K562 (cell line): ENCODE measurements at regions not wholly inside any gene's neighbourhood (a gene's known extent, or its start where the extent isn't known, plus 50 kb on each side); places are given as distances from the start of the nearest gene placed in this dataset.

Source experiments
- ATAC-seq: fragments of 200-7000 bp; cut with Tn5 transposase; 3 replicates; pipeline ENCODE4 v1.9.1; 2020; ENCODE audit warnings: moderate library complexity
- BruUV-seq: library from RNA; stranded (reverse); fragments of 400-500 nt; replicated peaks from 2 replicates; lab custom pipeline; 2021; lab: Mats Ljungman, UMichigan
- CTCF ChIA-PET: fragments of 300-600 bp; formaldehyde crosslinking; extraction: SDS; loops from one replicate; lab custom pipeline; 2021; ENCODE audit warnings: low intra/inter-chr PET ratio; lab: Yijun Ruan, JAX
- POLR2A ChIA-PET: fragments of 300-600, 350-650 bp; sonication (Branson Sonifier 250); formaldehyde crosslinking; extraction: SDS; loops from one replicate; lab custom pipeline; 2021; ENCODE audit warnings: antibody characterized with exemption, inconsistent platforms; lab: Yijun Ruan, JAX
- DNase-seq, 4 experiments: peaks; one replicate each; pipeline versions ENCODE4 v3.0.0 to v3.0.0-alpha.2; 2011 to 2018; ENCODE audit warnings: low spot score in 3 of 4, mixed read lengths in 3 of 4; ENCODE audit errors: extremely low read depth in 1 of 4
- FAIRE-seq: peaks from 2 replicates; lab custom pipeline; 2011; peaks lifted over from hg19 to GRCh38; lab: Jason Lieb, UNC
- H2AFZ ChIP-seq: 2 replicates; pipeline ENCODE4 v1.6.0; 2011; ENCODE audit warnings: low read depth, low read length, control low read depth, inconsistent platforms
- H3K27ac ChIP-seq: fragments of 200-600 bp; 3 replicates; pipeline ENCODE4 v1.8.0; 2011; ENCODE audit warnings: low read depth, mild to moderate bottlenecking, control low read depth, inconsistent platforms, low read length, moderate library complexity, mixed read lengths; ENCODE audit errors: extremely low read depth
- H3K27me3 ChIP-seq, 2 experiments: fragments of 300-600 bp in 1 of 2; 2 replicates in 1 of 2; 3 replicates in 1 of 2; pipeline versions ENCODE4 v1.6.0 to v1.8.0; 2011; ENCODE audit warnings: inconsistent platforms in 2 of 2, low read length in 2 of 2, mild to moderate bottlenecking in 1 of 2, mixed read lengths in 1 of 2, moderate library complexity in 1 of 2; ENCODE audit not compliant: control insufficient read depth in 2 of 2, insufficient read depth in 2 of 2
- H3K36me3 ChIP-seq: fragments of 300-600 bp; 3 replicates; pipeline ENCODE4 v1.8.0; 2011; ENCODE audit warnings: mild to moderate bottlenecking, low read length, inconsistent platforms; ENCODE audit not compliant: control insufficient read depth, insufficient read depth
- H3K4me1 ChIP-seq, 2 experiments: fragments of 200-600 bp in 1 of 2; replicated peaks in 1 of 2; 2 replicates in 1 of 2; 3 replicates in 1 of 2; pipeline versions ENCODE4 v1.5.1 to v1.8.0; 2011; ENCODE audit warnings: inconsistent platforms in 2 of 2, low read length in 2 of 2, mild to moderate bottlenecking in 1 of 2, mixed read lengths in 1 of 2, moderate library complexity in 1 of 2; ENCODE audit not compliant: control insufficient read depth in 2 of 2, insufficient read depth in 2 of 2
- H3K4me2 ChIP-seq: 2 replicates; pipeline ENCODE4 v1.6.1; 2011; ENCODE audit warnings: low read length, control low read depth, inconsistent platforms, mixed read lengths; ENCODE audit not compliant: insufficient read depth
- H3K4me3 ChIP-seq: fragments of 200-600 bp; sonication (generic), shearing (Covaris generic); 2 replicates; pipeline ENCODE4 v1.5.1; 2016; ENCODE audit warnings: control low read depth, inconsistent platforms
- H3K79me2 ChIP-seq: fragments of 200-600 bp; 3 replicates; pipeline ENCODE4 v1.8.0; 2011; ENCODE audit warnings: low read length, inconsistent platforms; ENCODE audit not compliant: control insufficient read depth, insufficient read depth
- H3K9ac ChIP-seq, 2 experiments: 2 replicates each; pipeline versions ENCODE4 v1.6.0 to v1.6.1; 2011; ENCODE audit warnings: low read depth in 2 of 2, low read length in 2 of 2, control low read depth in 1 of 2, inconsistent platforms in 1 of 2, mild to moderate bottlenecking in 1 of 2, mixed read lengths in 1 of 2; ENCODE audit not compliant: insufficient read depth in 1 of 2
- H3K9me1 ChIP-seq: one replicate; pipeline ENCODE4 v1.6.0; 2011; ENCODE audit warnings: inconsistent platforms, mild to moderate bottlenecking, low read length, moderate library complexity; ENCODE audit not compliant: control insufficient read depth, insufficient read depth
- H3K9me3 ChIP-seq: replicated peaks from 2 replicates; pipeline ENCODE4 v1.5.1; 2011; ENCODE audit warnings: low read depth, low read length, inconsistent platforms; ENCODE audit not compliant: control insufficient read depth, insufficient read depth
- H4K20me1 ChIP-seq: replicated peaks from 2 replicates; pipeline ENCODE4 v1.6.1; 2011; ENCODE audit warnings: low read length, inconsistent platforms, mixed read lengths; ENCODE audit not compliant: control insufficient read depth, insufficient read depth
- E2F5 ChIP-seq: sonication (generic); formaldehyde crosslinking; IDR thresholded peaks from 2 replicates; pipeline ENCODE4 v1.8.0; 2022; ENCODE audit warnings: mild to moderate bottlenecking, missing genetic modification reagents
- GTF2E2 ChIP-seq: fragments of 200-800 bp; sonication (Bioruptor generic); IDR thresholded peaks from 2 replicates; pipeline ENCODE4 v1.6.1; 2016; ENCODE audit warnings: missing genetic modification characterization, missing compliant biosample characterization
- NCOA2 ChIP-seq, 2 experiments: fragments of 450-650 bp; IDR thresholded peaks; 2 replicates each; pipeline ENCODE4 v1.6.1; 2018; ENCODE audit warnings: mild to moderate bottlenecking in 2 of 2, moderate library complexity in 1 of 2; ENCODE audit not compliant: partially characterized antibody in 2 of 2
- NCOA4 ChIP-seq: fragments of 450-650 bp; IDR thresholded peaks from 2 replicates; pipeline ENCODE4 v1.6.1; 2018; ENCODE audit warnings: mild to moderate bottlenecking; ENCODE audit not compliant: partially characterized antibody
- NR2C1 ChIP-seq, 2 experiments: fragments of 450-650 bp; IDR thresholded peaks; 2 replicates each; pipeline ENCODE4 v1.6.1; 2017; ENCODE audit warnings: mild to moderate bottlenecking in 2 of 2, antibody characterized with exemption in 1 of 2, inconsistent platforms in 1 of 2, missing compliant biosample characterization in 1 of 2, missing genetic modification characterization in 1 of 2
- SLC30A9 ChIP-seq: fragments of 250-450 bp; sonication (Bioruptor Pico); IDR thresholded peaks from 2 replicates; pipeline ENCODE4 v1.8.0; 2022; ENCODE audit warnings: mild to moderate bottlenecking, moderate library complexity
- ZNF165 ChIP-seq: fragments of 250-450 bp; sonication (Bioruptor Pico); IDR thresholded peaks from 2 replicates; pipeline ENCODE4 v1.4.0; 2020; ENCODE audit warnings: borderline replicate concordance
- WGBS: fragments of 100-300 bp; shearing (Covaris generic); methylation state at CpG from one replicate; pipeline ENCODE4 v1.1.6; 2016; ENCODE audit warnings: low coverage, mixed read lengths; ENCODE audit not compliant: insufficient coverage; ENCODE audit errors: missing lambda C conversion rate; 5-methylcytosine and 5-hydroxymethylcytosine counted together
- in situ Hi-C: fragments of 300-500 bp; cut with MboI; formaldehyde crosslinking; loops from 4 replicates; pipeline ENCODE4 v1.15.0; 2018; ENCODE audit warnings: inconsistent platforms, mixed read lengths
- intact Hi-C: fragments of 100-400 bp; cut with micrococcal nuclease; formaldehyde crosslinking; loops from 2 replicates; pipeline ENCODE4 v1.14.2; 2022

- in situ Hi-C loops = no loop called here
- H2AFZ ChIP-seq = no peak overlapping the region
- H3K79me2 ChIP-seq = no peaks in the 10 kb centered on the region
- no peak overlapping the region for H3K4me3 ChIP-seq
- H3K9me1 ChIP-seq = no peaks in the 10 kb centered on the region
- intact Hi-C loops = no loop called here
- ATAC-seq (no peak), FAIRE-seq (no peak), DNase-seq (no peak)
- BruUV-seq = no TSS peak
- ChIA-PET CTCF (no interaction called here), POLR2A (interaction anchor here (0.5 to 0.9 kb wide), 3 partner anchors 11 to 27 kb away, joined by 3 to 5 read pairs (median 3); no protein-coding TSS in a partner anchor)
- no peaks in the 10 kb centered on the region for H3K36me3 ChIP-seq
- H3K9ac ChIP-seq = no peak overlapping the region
- no peaks in the 10 kb centered on the region; the same call in 1 of the 2 replicates for H4K20me1 ChIP-seq
- WGBS = 2% methylated on average over 3 of the region's 3 CpGs
- no peak overlapping the region for H3K4me2 ChIP-seq
- H3K27ac ChIP-seq = no peak overlapping the region
- H3K9me3 ChIP-seq = no peaks in the 10 kb centered on the region
- peaks cover 0 to 23% of the 10 kb centered on the region in 2 experiments; a peak in 1 of 5 replicates for H3K27me3 ChIP-seq
- H3K4me1 ChIP-seq = no peaks in the 10 kb centered on the region
- TF ChIP-seq NR2C1 (IDR thresholded peaks at IDR 0.05) = no peak
- no peak for TF ChIP-seq NR2C1 (tag; IDR thresholded peaks at IDR 0.05)
These were observed 233.9 kb downstream of the RPS24 start for GRCh38 chr10:78267598-78267997.

- Histone ChIP-seq H3K36me3 (no peaks in the 10 kb centered on the region), H4K20me1 (no peaks in the 10 kb centered on the region; the same call in 1 of the 2 replicates), H3K79me2 (no peaks in the 10 kb centered on the region), H3K27ac (no peak overlapping the region), H3K9me3 (no peaks in the 10 kb centered on the region)
- no peak for ATAC-seq
- BruUV-seq = no TSS peak
- intact Hi-C loops = no loop called here
- TF ChIP-seq E2F5 (CRISPR knock-in tag) (no peak), ZNF165 (CRISPR knock-in tag) (no peak), NCOA2 (IDR thresholded peaks at IDR 0.05; ENCODE audit: partially characterized antibody in 2 of 2) (no peak), NCOA4 (no peak), SLC30A9 (CRISPR knock-in tag) (no peak), GTF2E2 (tag) (no peak)
- TF ChIP-seq, all 486 proteins: peak for 0
- POLR2A ChIA-PET = interaction anchor here (0.6 kb wide), 1 partner anchor 536 kb away, joined by 4 read pairs; no protein-coding TSS in a partner anchor
- in situ Hi-C loops = no loop called here
- 0% methylated on average over 2 of the region's 2 CpGs for WGBS
- Histone ChIP-seq H2AFZ (no peak overlapping the region), H3K4me1 (no peaks in the 10 kb centered on the region), H3K9me1 (no peaks in the 10 kb centered on the region), H3K9ac (no peak overlapping the region), H3K4me2 (no peak overlapping the region), H3K27me3 (peaks cover 0 to 17% of the 10 kb centered on the region in 2 experiments; a peak in 1 of 5 replicates), H3K4me3 (no peak overlapping the region)
- DNase-seq = no peak
- CTCF ChIA-PET = no interaction called here
- FAIRE-seq = no peak
These were observed 235.4 kb downstream of the RPS24 start for GRCh38 chr10:78269060-78269459.
